Body of pancreas (tissue), 4 donors: ENCODE measurements at regions not wholly inside any gene's neighbourhood (a gene's known extent, or its start where the extent isn't known, plus 50 kb on each side); places are given as distances from the start of the nearest gene placed in this dataset.

Experiments
- POLR2A ChIP-seq, 3 donors: fragments of 450-650 bp; IDR thresholded peaks; one replicate each; pipeline ENCODE4 v1.6.1; 2016; ENCODE audit warnings: antibody characterized with exemption in 3 of 3, mild to moderate bottlenecking in 2 of 3
- TF ChIP-seq, protein P1 (sequence below), 7 experiments: fragments of 450-650 bp in 4 of 7; fragments of 200-600 bp in 3 of 7; sonication (generic) in 3 of 7; IDR thresholded peaks; one replicate each; pipeline ENCODE4 v1.5.1; 2016 to 2019; ENCODE audit warnings: antibody characterized with exemption in 7 of 7

DNA sequence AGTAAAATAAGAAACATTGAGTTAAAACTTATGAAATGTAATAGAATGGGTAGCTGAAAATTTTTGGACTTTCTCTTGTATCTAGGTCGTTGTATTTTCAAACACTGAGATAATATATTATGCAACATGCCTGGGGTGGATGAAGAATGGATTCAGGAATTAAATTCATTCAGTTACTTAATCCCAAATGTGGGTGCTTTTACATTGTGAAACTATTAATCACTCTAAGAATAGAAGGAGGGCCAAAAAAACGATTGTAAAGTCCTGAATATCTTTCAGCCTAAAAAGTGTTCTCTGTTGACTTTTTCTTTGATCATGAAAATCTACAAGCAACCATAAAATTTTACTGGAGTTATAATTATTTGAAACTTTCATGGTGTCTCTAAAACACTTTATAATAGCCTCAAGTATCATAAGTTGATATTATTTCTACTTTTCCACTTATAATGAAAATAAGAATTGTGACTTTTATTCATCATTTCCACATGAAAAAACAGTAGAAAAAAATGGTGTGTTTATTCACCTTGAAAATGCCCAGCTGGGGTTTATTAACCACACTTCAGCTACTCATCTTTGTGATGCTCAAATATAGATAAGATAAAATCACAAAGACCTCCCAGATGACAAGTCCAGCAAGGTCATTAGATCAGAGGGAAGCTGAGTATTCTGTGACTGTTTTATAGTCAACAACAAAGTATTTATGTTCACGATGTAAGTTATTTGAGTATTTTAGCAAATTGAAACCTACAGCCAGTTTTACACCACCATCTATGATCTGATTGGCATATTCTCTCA lies 619.9 kb upstream of the SOX9 start:
- TF ChIP-seq, protein P1, sequence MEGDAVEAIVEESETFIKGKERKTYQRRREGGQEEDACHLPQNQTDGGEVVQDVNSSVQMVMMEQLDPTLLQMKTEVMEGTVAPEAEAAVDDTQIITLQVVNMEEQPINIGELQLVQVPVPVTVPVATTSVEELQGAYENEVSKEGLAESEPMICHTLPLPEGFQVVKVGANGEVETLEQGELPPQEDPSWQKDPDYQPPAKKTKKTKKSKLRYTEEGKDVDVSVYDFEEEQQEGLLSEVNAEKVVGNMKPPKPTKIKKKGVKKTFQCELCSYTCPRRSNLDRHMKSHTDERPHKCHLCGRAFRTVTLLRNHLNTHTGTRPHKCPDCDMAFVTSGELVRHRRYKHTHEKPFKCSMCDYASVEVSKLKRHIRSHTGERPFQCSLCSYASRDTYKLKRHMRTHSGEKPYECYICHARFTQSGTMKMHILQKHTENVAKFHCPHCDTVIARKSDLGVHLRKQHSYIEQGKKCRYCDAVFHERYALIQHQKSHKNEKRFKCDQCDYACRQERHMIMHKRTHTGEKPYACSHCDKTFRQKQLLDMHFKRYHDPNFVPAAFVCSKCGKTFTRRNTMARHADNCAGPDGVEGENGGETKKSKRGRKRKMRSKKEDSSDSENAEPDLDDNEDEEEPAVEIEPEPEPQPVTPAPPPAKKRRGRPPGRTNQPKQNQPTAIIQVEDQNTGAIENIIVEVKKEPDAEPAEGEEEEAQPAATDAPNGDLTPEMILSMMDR (IDR thresholded peaks at IDR 0.05), result no peak
- TF ChIP-seq POLR2A (IDR thresholded peaks at IDR 0.05), result no peak
